Adrenal gland (tissue), 5 donors: ENCODE measurements at regions not wholly inside any gene's neighbourhood (a gene's known extent, or its start where the extent isn't known, plus 50 kb on each side); places are given as distances from the start of the nearest gene placed in this dataset.

Experiments used
- CTCF ChIP-seq, 6 experiments: fragments of 450-650 bp in 4 of 6; fragments of 200-600 bp in 2 of 6; sonication (generic) in 1 of 6; IDR thresholded peaks; 1 replicate in 5 of 6; 2 replicates in 1 of 6; pipeline versions ENCODE4 v1.5.1 to v1.8.0; 2016 to 2021; ENCODE audit warnings: antibody characterized with exemption in 6 of 6, mild to moderate bottlenecking in 2 of 6, moderate library complexity in 1 of 6
- POLR2A ChIP-seq, 2 donors: fragments of 450-650 bp; IDR thresholded peaks; one replicate each; pipeline ENCODE4 v1.6.1; 2017; ENCODE audit warnings: antibody characterized with exemption in 2 of 2, mild to moderate bottlenecking in 2 of 2, moderate library complexity in 1 of 2
- donor health status: DM: no; HTN: no; CAD: no.

GRCh38 chr13:58712191-58712590, 1080.6 kb downstream of the PCDH17 start:
- TF ChIP-seq CTCF (IDR thresholded peaks at IDR 0.05), result no peak
- TF ChIP-seq POLR2A (IDR thresholded peaks at IDR 0.05), result no peak
